Stimulated activated naive CD8-positive, alpha-beta T cell treated with anti-CD3 and anti-CD28 coated beads, Interleukin-15, Interleukin-2, amounts not matched to agents 100 U/mL and 50 U/mL, for 24 hours (primary cell): ENCODE measurements at regions not wholly inside any gene's neighbourhood (a gene's known extent, or its start where the extent isn't known, plus 50 kb on each side); places are given as distances from the start of the nearest gene placed in this dataset.

Source experiments
- ATAC-seq: fragments of 150-1000 bp; cut with Tn5 transposase; one replicate; pipeline ENCODE4 v1.10.0; 2021
- DNase-seq: peaks from one replicate; pipeline ENCODE4 v3.0.0; 2021

DNA sequence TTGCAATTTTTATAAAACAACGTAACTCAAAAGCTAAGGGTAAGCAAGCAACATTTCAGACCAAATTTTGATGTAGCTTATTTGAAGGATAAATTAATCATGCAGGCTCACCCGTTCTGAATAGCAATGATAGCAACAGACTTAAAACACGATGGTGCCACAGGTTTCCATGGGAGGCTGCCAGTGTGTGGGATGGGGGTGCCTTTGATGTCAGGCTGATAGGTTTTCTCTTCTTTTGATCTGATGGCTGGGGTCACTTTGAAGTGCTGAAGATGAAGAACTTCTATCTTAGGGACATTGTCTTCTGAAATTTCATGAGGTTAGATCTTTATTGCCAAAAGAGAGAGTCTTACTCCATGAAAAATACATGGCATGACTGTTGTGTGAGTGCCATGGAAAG, 206.8 kb downstream of the LPIN1 start:
- DNase-seq (no peak), ATAC-seq (no peak)

DNA sequence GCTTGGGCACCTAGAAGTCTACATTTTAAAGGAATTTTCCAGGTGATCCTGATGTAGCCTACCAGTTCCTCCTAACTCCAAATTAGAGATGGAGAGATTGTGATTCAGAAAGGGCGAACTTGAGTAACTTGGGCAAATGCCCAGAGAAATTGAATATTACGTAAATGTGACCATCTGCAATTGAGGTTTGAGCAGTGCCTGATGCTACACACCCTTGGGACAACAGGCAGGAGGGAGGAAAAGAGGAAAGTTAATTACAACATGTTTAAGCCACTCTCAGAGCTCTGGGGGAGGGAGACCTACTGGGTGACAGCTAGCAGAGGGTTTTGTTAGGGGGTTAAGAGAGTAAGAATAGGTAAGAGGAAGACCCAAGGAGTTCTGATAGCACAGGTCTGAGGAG, 208.9 kb downstream of the LPIN1 start:
- ATAC-seq (no peak), DNase-seq (no peak)

DNA sequence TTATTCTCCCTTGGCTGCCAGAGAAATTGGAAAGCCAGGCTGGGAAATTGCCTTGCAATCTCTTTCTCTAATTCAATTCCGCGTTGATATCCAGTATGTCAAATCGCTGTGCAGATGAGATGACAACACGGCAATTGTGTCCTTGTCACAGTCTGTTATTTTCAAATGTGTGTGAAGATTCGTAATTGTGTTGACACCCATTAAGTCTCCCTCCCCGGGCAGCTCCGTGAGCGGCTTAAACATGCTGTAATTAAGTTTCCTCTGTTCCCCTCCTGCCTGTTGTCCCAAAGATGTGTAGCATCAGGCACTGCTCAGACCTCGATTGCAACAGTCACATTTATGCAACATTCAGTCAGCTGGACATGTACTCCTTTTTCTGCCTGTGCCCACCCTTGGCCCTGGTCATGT, 209.5 kb downstream of the LPIN1 start:
- DNase-seq: no peak
- no peak for ATAC-seq

DNA sequence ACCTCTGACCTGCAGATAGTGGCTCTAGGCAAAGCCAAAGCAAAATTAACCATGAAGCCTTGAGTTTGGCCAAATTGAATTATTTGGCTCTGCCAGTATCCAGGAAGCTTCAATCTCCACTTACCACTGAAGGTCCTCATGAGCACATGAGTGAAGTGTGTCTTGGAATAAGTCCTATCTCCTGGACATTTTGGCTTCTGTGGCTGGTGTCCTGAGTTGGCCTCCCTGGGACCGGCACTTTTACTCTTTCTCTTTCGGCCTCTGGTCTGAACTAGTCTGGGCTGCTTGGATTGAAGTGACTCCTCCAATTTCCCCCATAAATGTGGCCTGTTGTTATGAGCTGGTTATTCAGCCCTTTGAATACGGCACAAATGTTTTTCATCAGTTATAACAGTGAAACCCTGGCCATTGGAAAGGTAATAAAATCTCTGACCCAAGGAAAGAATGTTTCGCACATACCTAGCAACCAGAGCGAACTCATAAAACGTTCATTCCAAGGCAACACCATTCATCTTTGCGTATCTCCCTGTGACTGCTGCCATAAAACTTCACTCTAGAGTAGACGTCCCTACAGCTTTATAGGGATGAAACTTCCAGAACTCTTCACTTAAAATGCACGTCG, 216.4 kb downstream of the LPIN1 start:
- DNase-seq (no peak), ATAC-seq (no peak)

DNA sequence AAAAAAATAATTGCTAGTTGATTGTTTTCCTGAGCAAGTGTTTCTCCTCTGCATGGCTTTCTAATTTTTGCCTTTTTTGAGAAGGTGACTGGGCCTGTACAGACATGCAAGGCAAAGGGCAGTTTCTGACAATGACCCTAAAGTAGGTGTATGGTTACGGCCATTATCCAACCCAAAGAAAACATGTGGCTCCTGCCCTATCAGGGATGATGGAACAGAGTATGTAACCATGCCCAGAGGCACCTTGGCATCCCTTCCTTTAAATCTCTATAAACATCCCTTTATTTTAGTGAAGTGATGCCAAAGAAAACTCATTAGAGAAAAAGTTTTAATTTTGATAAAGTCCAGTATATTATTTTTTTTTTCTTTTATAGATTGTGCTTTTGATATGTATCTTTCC, 217.5 kb downstream of the LPIN1 start:
- DNase-seq: no peak
- no peak for ATAC-seq

DNA sequence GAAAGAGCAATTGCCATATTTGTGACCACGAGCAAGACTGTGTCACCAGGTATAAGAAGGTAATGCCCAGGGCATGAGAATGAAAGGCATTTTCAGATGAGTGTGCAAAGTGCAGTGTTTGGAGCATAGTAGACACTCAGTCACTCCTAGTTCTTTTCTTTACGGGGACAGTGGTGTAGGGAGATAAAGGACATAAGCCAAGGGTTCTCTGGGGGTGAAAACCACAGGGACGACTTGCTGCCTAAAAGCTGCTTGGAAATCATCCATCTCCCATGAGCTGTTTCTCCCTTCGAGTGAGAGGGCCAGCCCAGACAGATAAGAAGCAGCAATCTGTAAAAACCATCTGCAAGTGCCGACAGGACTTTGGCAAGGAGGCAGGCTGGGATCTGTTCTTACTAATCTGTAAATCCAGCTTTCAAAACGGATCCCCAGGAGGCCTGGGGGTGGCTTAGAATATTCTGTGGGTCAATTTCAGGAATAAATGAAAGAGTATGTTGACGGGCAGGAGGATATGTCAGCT, 221.6 kb downstream of the LPIN1 start:
- no peak for DNase-seq
- no peak for ATAC-seq

DNA sequence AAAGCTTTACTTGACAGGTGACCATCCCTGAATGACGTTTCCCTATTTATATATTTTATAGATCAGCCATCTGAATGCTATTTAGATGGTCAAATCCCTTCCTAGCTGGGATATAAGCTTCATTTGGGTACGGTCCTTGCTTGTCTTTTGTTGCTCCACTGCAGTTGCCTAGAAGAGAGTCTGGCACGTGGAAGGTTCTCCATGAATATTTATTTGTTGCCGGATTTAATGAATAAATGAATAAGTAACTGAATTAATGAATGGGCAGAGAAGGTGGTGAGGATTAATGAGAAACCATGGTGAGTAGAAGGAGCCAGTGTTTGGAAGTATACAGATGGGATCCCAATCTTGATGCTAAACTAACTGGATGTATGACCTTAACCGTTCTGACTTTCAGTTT, 222.1 kb downstream of the LPIN1 start:
- DNase-seq (no peak), ATAC-seq (no peak)

DNA sequence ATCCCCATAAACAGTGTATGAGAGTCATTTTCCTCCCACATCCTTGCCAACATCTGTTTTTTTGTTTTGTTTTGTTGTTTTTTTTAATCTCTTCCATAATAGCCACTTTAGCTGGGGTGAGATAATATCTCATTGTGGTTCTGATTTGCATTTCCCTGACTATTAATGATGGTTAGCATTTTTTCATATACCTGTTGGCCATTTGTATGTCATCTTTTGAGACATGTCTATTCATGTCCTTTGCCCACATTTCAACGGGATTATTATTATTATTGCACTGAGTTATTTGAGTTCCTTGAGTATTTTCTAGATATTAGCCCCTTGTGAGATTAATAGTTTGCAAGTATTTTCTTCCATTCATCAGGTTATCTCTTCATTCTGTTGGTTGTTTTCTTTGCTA, 223.3 kb downstream of the LPIN1 start:
- ATAC-seq: no peak
- no peak for DNase-seq

DNA sequence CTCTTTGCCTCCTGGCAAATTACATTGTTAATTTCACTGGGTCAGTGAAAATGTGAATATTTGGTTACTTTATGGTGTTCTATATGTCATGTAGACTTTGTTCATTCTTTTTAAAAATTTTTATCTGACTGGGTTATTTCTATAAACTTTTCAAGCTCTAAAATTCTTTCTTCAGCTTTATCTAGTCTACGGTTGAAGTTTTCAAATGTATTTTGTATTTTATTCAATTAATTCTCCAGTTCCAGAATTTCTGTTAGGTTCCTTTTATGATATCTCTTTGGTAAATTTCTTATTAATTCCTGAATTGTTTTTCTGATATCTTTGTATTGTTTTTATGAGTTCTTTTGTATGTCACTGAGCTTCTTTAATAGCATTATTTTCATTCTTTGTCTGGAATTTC, 228.1 kb downstream of the LPIN1 start:
- DNase-seq (no peak), ATAC-seq (no peak)

DNA sequence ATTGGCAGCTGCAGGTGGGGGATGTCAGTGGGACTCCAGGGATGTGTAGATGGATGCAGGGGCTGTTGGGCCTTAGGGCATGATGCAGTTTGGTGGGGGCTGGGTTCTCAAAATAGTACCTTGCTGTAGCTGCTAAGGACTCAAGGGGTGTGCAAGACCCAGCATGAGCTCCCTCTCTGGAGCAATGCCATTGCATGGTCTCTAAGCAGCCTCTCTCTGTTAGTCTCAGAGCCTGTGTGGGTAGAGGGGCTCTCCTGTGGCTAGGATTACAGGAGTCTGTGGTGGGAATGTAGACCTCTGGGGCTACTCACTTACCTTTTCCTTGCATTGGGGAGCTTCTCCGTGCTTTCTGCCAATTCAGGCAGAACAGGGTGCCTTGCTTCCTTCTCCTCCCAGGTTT, 228.9 kb downstream of the LPIN1 start:
- DNase-seq (no peak), ATAC-seq (no peak)

DNA sequence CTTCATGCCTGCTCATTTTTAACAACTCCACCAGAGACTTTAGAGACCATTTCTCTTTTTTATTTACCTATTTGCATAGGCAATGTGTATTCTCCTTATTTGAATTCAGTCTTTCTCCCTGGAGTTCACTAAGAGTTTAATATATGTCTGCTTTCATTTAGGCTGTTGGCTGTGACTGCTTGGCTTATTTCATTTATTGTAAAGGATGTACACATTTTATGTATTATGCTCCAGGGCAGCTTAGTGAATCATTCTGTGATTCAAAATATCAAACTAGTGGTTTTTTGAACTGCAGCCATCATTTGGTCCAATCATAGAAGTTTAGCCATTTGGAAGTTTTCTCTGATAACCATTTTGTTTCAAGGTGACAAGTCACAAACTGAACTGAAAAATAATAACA, 229.6 kb downstream of the LPIN1 start:
- no peak for DNase-seq
- ATAC-seq: no peak

DNA sequence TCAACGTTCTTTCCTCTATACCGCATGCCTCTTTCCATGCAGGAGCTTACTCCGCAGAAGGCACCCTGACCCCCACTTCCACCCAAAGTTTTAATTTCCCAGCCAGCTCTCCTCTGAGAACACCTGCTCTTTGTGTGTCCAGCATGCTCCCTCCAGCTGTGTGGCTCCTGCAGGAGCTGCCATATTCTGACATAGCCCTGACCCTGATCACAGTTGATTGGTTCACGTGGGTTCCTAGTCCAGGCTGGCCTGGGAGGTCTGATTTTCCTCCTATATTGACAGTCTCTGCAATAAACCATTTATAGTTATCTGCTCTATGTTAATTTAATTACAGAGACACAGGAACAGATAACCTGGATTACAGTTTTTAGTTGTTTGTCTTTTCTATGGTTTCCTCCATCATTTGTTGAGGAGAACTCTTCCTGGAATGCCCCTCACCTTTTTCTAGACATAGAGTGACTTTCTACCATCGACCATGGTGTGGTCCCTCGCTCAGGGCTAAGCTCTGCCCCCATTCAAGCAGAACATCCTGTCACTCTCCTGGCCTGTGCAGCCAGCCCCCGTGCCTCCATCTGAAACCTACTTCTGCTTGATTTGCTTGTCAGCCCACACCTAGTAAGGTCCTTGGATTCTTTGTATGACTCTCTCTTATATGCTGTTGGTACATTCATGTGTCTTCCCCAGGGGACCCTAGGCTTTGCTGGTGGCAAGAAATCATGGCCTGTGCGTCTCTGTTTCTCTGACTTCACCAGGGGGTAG, 231.5 kb downstream of the LPIN1 start:
- ATAC-seq: no peak

DNA sequence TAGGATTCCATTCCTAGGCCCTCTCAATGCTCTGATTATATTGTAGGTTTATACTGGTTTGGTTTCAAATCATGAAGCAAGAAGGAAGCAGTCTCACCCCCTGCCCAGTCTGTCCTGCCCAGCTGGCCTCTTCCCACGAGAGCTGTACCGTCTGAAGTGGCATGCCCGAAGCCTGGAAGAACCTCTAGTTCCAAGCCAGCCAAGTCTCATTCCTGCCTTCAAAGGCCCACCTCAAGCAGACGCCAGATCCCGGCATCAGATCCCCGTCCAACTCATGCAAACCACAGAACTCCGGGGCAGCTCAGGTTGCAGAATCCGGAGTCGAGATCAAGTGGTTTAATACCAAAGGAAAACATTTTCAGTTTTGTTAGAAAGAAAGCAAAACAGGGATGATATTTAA, 234.4 kb downstream of the LPIN1 start:
- no peak for ATAC-seq
- DNase-seq: no peak

More for the DNA sequence above, 231.5 kb downstream of the LPIN1 start:
- no peak for DNase-seq

DNA sequence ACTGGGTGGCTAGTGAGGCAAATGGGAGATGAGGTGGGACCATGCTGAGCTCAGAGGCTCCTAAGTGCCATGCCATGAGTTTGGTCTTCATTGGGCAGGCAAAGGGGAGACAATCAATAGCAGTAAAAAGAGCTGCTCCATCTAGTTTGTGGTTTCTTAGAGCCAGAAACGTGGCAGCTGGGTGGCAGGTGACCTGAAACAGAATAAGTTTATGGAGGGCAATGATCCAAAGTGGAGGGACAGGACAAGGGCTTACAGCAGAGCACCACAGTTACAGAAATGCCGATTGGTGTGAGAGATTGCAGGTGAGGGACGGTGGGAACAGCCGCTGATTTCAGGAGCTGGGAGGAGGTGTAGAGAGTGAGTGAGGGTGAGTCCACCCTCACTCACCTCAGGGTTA, 237.0 kb downstream of the LPIN1 start:
- DNase-seq (no peak), ATAC-seq (no peak)

DNA sequence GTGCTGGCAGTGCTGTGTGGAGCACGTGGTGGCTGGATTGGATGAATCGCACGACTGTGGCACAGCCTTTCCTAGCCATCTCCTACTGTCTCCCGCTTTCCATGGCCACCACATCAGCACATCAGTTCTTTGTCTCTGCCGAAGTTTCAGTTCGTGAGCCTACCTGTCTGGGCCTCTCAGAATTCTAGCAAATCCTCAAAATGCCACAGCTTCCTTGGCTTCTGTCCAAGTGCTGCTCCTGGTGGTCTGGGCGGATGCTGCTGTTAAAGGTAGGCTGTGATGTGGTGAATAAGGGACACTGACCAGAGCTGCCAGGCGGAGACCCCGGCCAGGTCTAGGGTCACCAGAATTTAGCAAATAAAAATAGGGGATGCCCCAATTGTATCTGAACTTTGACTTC, 237.4 kb downstream of the LPIN1 start:
- DNase-seq (no peak), ATAC-seq (no peak)

DNA sequence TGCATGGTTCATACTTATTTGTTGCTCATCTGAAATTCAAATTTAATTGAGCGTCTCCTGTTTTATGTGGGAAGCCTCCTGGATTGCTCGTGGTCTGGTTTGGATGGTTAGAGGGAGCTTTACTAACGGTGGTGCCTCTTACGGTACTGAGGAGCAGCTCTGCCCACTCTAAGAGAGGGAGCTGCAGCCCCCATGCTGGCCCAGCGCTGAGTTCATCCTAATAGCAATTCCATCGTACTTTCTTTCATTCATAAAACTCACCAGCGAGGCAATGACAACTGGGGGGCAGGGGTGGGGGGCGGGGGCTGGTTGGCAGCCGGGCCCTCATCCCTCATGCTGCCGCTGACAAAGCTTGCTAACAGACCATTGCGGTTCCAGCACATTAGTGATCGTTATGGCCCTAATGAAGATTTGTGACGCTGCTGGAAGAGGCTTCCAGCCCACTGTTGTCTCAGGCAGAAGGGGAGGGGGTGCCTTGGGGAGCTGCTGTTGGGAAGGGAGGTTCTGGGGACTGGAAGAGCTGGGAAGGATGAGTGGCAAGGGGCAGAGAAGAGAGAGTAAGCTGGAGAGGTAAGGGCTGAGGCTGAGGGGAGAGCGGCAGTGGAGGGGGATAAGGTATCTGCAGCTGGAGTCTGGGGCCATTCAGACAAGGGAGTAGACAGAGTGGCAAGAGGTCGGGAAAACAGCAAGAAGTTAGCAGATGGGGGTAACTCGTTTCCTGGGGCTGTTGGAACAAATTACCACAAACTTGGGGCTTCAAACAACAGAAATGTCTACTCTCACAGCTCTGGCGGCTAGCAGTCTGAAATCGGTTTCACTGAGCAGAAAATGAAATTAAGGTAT, 238.1 kb downstream of the LPIN1 start:
- ATAC-seq: no peak
- no peak for DNase-seq

DNA sequence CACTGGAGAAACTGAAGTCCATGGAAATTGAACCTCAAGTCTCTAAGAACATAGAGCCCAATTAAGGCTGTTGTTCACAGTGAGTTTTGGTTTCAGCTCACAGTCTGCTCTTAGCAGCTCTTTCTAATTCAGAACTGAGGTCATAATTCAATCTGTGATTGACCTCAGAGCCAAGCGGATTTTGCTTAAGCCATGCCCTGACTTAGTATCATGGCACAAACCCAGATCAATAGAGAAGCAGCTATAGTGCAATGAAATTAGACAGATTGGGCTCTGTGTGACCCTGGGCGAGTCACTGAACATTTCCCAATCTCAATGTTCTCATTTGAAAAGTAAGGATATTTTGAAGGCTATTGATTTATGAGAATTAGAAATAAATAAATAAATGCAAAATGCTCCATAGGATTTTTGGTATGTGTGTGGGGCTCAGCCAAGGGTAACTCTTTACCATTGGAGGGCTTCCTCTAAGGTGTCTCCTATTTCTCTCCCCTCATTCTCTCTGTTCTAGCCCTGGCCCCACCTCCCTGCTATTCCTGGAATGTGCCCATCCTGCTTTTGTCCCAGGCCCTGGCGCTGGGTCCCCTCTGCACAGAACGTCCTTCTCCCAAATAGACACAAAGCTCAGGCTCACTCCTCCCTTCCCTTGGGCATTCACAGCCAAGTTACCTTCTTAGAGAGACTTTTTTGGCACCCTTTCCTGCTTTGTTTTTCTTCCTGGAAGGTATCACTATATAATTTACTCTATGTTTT, 239.6 kb downstream of the LPIN1 start:
- ATAC-seq (no peak), DNase-seq (no peak)

DNA sequence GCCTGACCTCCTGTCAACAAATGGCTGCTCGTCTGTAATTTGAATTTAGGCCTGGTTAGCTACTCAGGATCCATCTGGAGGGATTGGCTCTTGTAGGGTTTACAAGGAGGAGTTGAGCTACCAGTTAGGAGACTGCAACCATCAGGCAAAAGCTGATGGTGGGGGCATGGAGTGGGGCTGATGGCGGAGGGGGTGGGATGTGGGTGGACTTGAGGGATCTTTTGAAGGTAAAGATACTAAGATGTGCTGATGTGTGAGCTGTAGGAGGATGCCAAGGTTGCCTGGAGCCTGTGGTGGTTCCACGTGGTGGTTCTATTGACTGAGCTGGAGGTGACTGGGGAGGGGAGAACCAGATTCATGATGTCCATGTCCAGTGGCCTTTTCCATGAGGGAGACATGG, 240.7 kb downstream of the LPIN1 start:
- DNase-seq: no peak
- no peak for ATAC-seq

DNA sequence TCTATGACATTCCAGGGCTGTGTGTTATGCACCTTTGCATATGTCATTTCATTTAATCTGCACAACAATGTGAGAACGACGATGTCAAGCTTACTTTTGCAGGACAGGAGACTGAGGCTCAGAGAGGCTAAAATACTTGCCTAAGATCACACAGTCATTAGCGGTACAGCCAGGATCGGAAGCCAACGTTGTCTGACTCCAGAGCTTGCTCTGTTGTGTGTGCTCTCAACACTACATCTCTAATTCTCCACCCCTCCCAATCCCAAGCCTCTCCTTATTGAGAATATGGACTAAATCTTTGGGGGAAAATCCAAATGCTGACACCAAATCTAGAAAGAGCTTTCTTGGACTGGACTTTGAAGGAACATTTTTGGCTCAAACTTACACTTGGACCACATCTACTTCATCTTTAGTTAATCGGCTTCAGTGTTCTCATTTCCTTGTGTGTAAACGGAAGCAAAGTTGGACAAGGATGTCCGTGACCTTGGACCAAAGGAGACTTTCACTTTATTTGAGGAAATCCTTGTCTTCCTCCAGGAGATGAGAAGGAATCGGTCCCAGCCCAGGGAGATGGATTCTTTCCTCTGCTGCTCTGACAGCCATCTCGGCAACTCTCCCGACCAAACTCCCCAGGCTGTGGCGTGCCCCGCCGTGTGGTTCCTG, 242.4 kb downstream of the LPIN1 start:
- ATAC-seq: no peak

DNA sequence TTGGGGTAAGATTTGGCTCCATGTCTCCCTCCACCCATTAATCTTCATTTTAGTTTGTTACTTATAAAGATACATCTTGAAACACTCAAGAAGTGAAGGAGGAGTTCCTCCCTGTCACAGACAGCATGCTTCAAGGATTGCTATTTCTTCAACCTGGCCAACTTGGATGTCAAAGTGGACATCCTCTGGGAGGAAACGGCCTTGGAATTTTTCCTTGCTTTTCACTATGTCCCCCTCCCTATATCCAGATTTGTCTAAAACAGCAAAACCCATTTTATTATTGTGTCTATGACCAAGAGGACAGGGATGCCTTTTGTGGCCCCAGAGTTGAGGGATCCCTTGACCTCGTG, 242.9 kb downstream of the LPIN1 start:
- DNase-seq: no peak
- ATAC-seq: no peak

More for the DNA sequence above, 242.4 kb downstream of the LPIN1 start:
- no peak for DNase-seq

DNA sequence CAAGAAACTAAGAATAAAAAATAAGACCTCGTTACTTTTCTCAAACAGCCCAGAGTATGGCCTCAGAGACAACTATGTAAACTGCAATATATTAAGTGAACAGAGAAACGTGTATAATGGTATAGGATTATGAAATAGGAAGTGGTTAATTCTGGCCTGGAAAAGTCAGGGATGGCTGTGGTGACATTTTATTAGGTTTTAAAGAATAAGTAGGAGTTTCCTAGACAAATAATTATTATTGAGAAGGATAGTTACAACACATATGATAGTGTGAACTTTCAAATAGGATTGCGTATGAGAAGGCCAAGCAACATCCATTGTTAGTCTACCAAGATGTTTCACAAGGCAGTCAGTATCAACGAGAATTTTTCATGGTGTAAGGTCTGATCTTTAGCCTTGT, 244.1 kb downstream of the LPIN1 start:
- no peak for ATAC-seq
- DNase-seq: no peak

DNA sequence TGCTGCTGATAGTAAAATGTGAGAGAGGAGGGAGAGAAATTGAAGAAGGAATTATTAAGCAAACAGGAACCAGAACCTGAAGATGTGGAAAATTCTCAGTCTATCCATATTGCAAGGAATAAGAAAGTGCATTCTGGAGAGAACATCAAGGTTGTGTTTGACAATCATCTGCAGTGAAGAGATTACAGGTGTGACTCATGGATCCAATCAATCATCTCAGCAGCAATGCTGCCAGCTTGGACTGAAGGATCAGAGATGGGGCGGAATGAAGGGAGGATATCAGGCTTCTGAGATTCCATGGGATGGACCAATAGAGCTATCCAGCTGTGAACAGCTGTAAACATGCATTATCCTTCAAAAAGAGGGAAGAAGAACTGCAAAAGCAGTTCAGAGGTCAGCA, 247.3 kb downstream of the LPIN1 start:
- ATAC-seq: no peak

More for the DNA sequence above, 247.3 kb downstream of the LPIN1 start:
- no peak for DNase-seq
